ENCODE measurements at regions not wholly inside any gene's neighbourhood (a gene's known extent, or its start where the extent isn't known, plus 50 kb on each side); places are given as distances from the start of the nearest gene placed in this dataset.

GRCh38 chr11:11140510-11140909 lies 212.5 kb downstream of the CSNK2A3 start:
- DNase-seq (ENCODE audit: low read depth) = no peak

DNA sequence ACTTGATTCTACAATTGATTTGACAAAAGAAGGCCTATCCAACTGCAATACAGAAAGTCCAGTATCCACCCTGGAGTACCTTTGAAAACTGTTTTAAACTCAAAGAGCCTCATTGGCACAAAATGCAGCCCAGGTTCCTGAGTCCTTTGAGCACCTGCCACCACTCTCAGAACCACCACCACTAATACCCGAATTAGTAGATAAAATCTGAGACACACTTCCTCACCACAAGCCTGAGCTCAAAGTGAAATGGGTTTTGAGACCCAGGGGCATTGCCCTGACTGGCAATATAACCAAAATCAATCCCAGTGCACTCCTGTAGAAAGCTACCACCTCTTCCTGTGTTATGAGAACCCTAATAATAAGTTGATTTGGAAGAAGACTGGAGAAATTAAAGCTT lies 215.7 kb downstream of the CSNK2A3 start:
- DNase-seq (ENCODE audit: low read depth) = no peak

DNA sequence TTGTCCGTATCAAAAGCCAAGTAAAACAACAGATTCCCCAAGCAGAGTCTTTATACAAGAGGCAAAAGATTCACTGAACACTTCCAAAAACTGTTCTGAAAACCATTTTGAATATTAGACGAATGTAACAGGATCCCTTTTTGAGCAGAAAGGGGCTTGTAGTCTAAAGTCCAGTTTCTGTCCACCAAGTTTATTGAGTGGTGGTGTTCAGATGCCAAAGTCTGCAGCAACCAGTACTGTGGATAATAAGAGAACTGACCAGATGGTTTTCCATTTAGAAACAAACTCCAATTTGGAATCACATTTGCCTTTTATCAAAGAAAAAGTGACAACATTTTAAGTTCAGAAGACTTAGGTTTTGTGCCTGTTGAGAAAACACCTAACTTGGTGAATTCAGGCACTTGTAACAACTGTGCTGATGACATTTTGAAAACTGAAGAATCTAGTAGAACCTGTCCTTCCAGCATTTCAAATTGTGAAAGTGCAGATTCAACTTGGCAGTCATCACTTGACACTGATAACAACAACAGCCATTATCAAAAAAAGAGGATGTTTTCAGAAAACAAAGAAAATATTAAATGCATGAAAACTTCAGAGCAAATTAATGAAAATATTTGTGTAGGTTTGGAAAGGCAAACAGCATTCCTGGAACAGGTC lies 217.1 kb downstream of the CSNK2A3 start:
- no peak for DNase-seq (ENCODE audit: low read depth)

GRCh38 chr11:11129118-11129517 lies 223.9 kb downstream of the CSNK2A3 start:
- DNase-seq (ENCODE audit: low read depth) = no peak

- DNase-seq (ENCODE audit: low read depth) = no peak
These were observed 227.4 kb downstream of the CSNK2A3 start for GRCh38 chr11:11125618-11126017.

GRCh38 chr11:11122749-11123148 lies 230.3 kb downstream of the CSNK2A3 start:
- no peak for DNase-seq (ENCODE audit: low read depth)

DNA sequence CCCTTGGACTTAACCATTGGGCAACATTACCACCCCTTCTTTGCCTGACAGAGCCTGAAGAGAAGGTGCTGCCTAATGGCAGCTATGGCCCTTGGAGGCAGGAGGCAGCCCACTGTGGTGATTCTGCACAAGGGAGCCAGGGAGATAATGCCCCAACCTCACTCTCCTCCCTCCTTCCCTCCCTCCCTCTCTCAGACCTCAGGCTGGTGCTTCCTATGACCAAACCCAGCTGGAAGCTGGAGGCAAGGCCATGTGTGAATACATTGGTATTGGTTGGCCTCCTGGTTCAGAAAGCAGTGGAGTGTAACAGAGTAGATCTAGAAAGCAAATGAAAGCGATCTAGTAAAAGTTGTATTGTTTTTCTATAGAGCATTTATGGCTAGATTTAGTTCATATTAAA lies 233.1 kb downstream of the CSNK2A3 start:
- DNase-seq (ENCODE audit: low read depth) = no peak

- no peak for DNase-seq (ENCODE audit: low read depth)
These were observed 235.3 kb downstream of the CSNK2A3 start for GRCh38 chr11:11117730-11118129.

- DNase-seq (ENCODE audit: low read depth) = no peak
These were observed 237.6 kb downstream of the CSNK2A3 start for GRCh38 chr11:11115475-11115874.

DNA sequence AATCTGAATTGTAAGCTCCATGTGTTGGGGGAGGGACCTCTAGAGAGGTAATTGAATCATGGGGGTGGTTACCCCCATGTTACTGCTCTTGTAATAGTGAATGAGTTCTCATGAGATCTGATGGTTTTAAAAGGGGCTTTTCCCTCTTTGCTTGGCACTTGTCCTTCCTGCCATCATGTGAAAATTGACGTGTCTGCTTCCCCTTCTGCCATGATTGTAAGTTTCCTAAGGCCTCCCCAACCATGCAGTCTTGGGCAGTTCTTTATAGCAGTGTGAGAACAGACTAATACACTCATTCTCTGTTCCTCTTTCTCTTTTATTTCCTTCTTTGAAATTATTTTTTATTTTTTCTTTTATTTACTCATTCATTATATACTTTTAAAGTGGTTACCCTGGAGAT lies 239.4 kb downstream of the CSNK2A3 start:
- DNase-seq (ENCODE audit: low read depth) = no peak

- no peak for DNase-seq (ENCODE audit: low read depth)
These were observed 245.0 kb downstream of the CSNK2A3 start for GRCh38 chr11:11108026-11108425.

GRCh38 chr11:11107076-11107723 lies 245.8 kb downstream of the CSNK2A3 start:
- DNase-seq (ENCODE audit: low read depth) = no peak

- no peak for DNase-seq (ENCODE audit: low read depth)
These were observed 247.5 kb upstream of the ZBED5 start for GRCh38 chr11:11105361-11105760.

- DNase-seq (ENCODE audit: low read depth) = no peak
These were observed 238.2 kb upstream of the ZBED5 start for GRCh38 chr11:11095831-11096723.

GRCh38 chr11:11090495-11090894 lies 232.6 kb upstream of the ZBED5 start:
- no peak for DNase-seq (ENCODE audit: low read depth)

GRCh38 chr11:11089805-11090204 lies 232.0 kb upstream of the ZBED5 start:
- DNase-seq (ENCODE audit: low read depth) = no peak

- DNase-seq (ENCODE audit: low read depth) = no peak
These were observed 229.1 kb upstream of the ZBED5 start for GRCh38 chr11:11086979-11087378.

- DNase-seq (ENCODE audit: low read depth) = no peak
These were observed 227.7 kb upstream of the ZBED5 start for GRCh38 chr11:11085580-11085979.

- no peak for DNase-seq (ENCODE audit: low read depth)
These were observed 226.5 kb upstream of the ZBED5 start for GRCh38 chr11:11084337-11084736.

DNA sequence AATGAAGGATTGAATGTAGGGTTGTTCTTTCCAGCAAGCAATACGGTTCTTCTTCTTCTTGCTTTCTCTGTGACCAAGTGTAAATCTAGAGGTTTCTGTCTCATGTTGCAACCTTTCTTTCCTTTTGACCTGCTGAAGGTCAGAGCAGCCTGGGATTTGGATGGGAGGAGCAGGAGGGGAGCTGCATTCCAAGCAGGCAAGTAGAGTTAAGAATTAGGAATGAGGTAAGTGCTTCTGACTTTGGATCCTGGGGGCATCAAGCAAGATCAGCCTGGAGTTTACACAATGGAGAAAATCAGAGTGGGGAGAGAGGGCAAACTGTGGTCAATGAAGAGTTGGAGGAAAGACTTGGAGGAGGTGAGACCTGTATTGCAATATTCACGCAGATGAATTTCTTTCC lies 225.6 kb upstream of the ZBED5 start:
- DNase-seq (ENCODE audit: low read depth) = no peak

GRCh38 chr11:11082646-11083045 lies 224.8 kb upstream of the ZBED5 start:
- DNase-seq (ENCODE audit: low read depth) = no peak

DNA sequence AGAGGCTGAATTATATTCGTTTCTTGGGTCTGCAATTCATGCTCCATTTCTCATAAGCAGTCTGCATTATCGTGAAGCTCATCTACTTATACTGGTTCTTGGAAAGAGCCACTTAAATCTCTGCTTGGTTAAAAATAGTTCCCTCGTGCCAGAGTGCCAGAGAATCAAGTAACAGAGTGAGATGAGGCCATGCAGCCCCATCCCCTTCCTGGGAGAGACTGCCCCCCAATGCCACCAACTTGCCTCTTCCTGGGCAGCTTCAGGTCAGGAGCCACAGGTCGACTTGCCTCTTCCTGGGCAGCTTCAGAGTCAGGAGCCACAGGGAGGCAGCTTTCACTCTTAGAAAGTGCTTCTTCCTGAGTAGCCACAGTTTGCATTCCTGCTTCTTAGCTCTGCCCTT lies 223.9 kb upstream of the ZBED5 start:
- DNase-seq (ENCODE audit: low read depth) = no peak

GRCh38 chr11:11081288-11081687 lies 223.4 kb upstream of the ZBED5 start:
- no peak for DNase-seq (ENCODE audit: low read depth)
